GM12892 (cell line): ENCODE measurements at regions not wholly inside any gene's neighbourhood (a gene's known extent, or its start where the extent isn't known, plus 50 kb on each side); places are given as distances from the start of the nearest gene placed in this dataset.

Experiments used
- POLR2AphosphoS5 ChIP-seq: IDR thresholded peaks from 2 replicates; pipeline ENCODE4 v1.6.1; 2011; ENCODE audit warnings: low read depth, low read length, control low read depth
- TAF1 ChIP-seq: IDR thresholded peaks from 2 replicates; pipeline ENCODE4 v1.6.1; 2011; ENCODE audit warnings: low read depth, mild to moderate bottlenecking, control low read depth, low read length, borderline replicate concordance

DNA sequence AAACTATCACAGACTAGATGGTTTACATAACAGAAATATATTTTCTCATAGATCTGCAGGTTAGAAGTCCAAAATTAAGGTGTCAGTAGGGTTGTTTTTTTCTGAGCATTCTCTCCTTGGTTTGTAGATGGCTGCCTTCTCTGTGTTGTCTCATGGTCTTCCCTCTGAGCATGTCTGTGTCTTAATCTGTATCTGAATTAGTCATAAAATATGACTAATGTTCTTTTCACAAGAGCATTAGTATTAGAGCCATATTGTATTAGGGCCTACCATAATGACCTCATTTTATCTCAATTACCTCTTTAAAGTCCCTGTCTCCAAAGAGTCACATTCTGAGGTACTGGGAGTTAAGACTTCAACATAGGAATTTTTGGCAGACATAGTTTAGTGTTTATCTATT lies 77.2 kb upstream of the OBI1 start:
- TF ChIP-seq POLR2AphosphoS5: no peak
- no peak for TF ChIP-seq TAF1
